ENCODE measurements at regions not wholly inside any gene's neighbourhood (a gene's known extent, or its start where the extent isn't known, plus 50 kb on each side); places are given as distances from the start of the nearest gene placed in this dataset.

DNA sequence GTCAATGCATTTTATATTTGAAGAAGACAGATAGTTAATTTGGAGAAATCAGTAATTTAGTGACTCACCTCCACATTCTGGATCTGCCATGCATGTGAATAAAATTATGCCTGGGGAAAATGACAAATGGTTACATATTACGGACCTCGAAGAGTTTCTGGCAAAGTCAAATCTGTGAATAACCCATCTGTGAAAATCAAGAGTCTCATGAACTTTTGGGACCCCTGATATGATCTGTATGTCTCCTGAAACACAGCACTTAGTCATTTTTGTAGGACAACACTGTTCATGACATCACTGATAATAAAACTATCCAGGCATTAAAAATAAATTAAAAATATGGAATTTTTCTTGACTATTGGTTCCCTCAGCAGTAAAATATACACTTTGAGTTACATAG, 584.5 kb downstream of the TLE4 start:
- Histone ChIP-seq H3K9me3 (ENCODE audit: control insufficient read depth in 1 of 2, insufficient read depth in 1 of 2, low read length in 2 of 2) (no peaks in the 10 kb centered on the region), H3K27ac (ENCODE audit: low read depth in 1 of 2, low read length in 2 of 2) (no peak overlapping the region), H3K27me3 (ENCODE audit: control insufficient read depth in 1 of 2, insufficient read depth in 2 of 2, low read length in 2 of 2) (no peaks in the 10 kb centered on the region), H3K36me3 (ENCODE audit: insufficient read depth, low read length) (no peaks in the 10 kb centered on the region), H3K4me3 (ENCODE audit: low read length) (no peak overlapping the region), H3K4me1 (ENCODE audit: insufficient read depth, low read length) (no peaks in the 10 kb centered on the region)
- DNase-seq (no peak), ATAC-seq (ENCODE audit: poor library complexity) (no peak)
- POLR2A ChIA-PET, result no interaction called here
- CTCF ChIA-PET, result no interaction called here
- Mint-ChIP-seq H3K27me3 (peaks cover 10% of the 10 kb centered on the region), H3K27ac (no peak overlapping the region), H3K4me3 (no peak overlapping the region), H3K4me1 (ENCODE audit: low read depth) (no peaks in the 10 kb centered on the region), H3K36me3 (ENCODE audit: low read depth) (no peaks in the 10 kb centered on the region), H3K9me3 (no peaks in the 10 kb centered on the region)
- TF ChIP-seq, protein P1, sequence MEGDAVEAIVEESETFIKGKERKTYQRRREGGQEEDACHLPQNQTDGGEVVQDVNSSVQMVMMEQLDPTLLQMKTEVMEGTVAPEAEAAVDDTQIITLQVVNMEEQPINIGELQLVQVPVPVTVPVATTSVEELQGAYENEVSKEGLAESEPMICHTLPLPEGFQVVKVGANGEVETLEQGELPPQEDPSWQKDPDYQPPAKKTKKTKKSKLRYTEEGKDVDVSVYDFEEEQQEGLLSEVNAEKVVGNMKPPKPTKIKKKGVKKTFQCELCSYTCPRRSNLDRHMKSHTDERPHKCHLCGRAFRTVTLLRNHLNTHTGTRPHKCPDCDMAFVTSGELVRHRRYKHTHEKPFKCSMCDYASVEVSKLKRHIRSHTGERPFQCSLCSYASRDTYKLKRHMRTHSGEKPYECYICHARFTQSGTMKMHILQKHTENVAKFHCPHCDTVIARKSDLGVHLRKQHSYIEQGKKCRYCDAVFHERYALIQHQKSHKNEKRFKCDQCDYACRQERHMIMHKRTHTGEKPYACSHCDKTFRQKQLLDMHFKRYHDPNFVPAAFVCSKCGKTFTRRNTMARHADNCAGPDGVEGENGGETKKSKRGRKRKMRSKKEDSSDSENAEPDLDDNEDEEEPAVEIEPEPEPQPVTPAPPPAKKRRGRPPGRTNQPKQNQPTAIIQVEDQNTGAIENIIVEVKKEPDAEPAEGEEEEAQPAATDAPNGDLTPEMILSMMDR (IDR thresholded peaks at IDR 0.05), result no peak
- intact Hi-C loops (cut with DNase I, micrococcal nuclease), result no loop called here

DNA sequence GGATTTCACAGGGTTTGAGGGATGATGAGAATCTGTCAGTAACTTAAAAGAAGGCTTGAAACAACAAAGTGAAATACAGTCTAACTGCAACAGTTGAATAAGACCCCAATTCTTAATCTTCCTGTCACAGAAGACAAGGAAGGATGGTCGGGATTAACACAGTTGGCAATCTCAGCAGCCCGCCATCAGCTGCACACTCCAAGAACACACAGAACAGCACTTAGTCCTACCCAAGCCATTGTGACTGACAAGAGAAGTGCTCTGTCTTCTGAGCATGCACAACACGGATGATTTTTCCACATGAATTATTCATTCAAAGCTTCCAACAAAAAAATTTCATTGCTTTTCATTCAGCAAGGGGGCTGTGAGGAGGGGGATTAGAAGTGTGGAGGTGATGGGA, 576.1 kb downstream of the TLE4 start:
- Histone ChIP-seq H3K9me3 (ENCODE audit: control insufficient read depth in 1 of 2, insufficient read depth in 1 of 2, low read length in 2 of 2) (peaks cover 0 to 5% of the 10 kb centered on the region in 2 experiments), H3K27ac (ENCODE audit: low read depth in 1 of 2, low read length in 2 of 2) (no peak overlapping the region), H3K4me1 (ENCODE audit: insufficient read depth, low read length) (no peaks in the 10 kb centered on the region), H3K4me3 (ENCODE audit: low read length) (no peak overlapping the region), H3K36me3 (ENCODE audit: insufficient read depth, low read length) (no peaks in the 10 kb centered on the region), H3K27me3 (ENCODE audit: control insufficient read depth in 1 of 2, insufficient read depth in 2 of 2, low read length in 2 of 2) (no peaks in the 10 kb centered on the region)
- ATAC-seq (ENCODE audit: poor library complexity) (no peak), DNase-seq (no peak)
- TF ChIP-seq, protein P1 (IDR thresholded peaks at IDR 0.05), result no peak
- H3K27me3 Mint-ChIP-seq, result no peaks in the 10 kb centered on the region
- ChIA-PET POLR2A (no interaction called here), CTCF (no interaction called here)
- intact Hi-C loops (cut with DNase I, micrococcal nuclease), result no loop called here
- no peak overlapping the region for H3K4me3 Mint-ChIP-seq
- H3K4me1 Mint-ChIP-seq (ENCODE audit: low read depth), result no peaks in the 10 kb centered on the region
- H3K27ac Mint-ChIP-seq, result no peak overlapping the region
- H3K36me3 Mint-ChIP-seq (ENCODE audit: low read depth), result no peaks in the 10 kb centered on the region
- peaks cover 4% of the 10 kb centered on the region for H3K9me3 Mint-ChIP-seq

DNA sequence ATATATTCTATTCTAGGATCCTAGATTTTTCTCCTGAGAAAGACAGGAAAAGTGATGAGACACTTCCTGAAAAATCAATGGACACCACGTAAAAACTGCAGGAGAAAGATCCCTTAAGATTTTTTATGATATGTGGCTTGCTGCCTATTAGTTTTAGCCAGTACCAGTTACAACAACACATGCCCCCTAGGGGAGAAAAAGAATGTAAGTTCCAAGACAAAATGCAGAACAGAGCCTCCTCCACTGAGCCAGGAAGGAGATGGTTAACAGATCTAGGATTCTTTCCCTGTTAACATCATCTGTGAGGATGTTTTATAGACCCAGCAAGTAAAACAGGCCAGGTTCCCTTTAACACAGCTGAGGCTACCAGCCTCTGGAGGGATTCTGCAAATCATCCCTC, 574.7 kb downstream of the TLE4 start:
- H3K4me3 ChIP-seq (ENCODE audit: low read length), result no peak overlapping the region
- intact Hi-C loops (cut with DNase I, micrococcal nuclease), result no loop called here
- H3K9me3 ChIP-seq (ENCODE audit: control insufficient read depth in 1 of 2, insufficient read depth in 1 of 2, low read length in 2 of 2), result peaks cover 0 to 5% of the 10 kb centered on the region in 2 experiments
- no peaks in the 10 kb centered on the region for H3K4me1 ChIP-seq (ENCODE audit: insufficient read depth, low read length)
- no peak overlapping the region for H3K27ac ChIP-seq (ENCODE audit: low read depth in 1 of 2, low read length in 2 of 2)
- ChIA-PET POLR2A (no interaction called here), CTCF (no interaction called here)
- H3K27me3 ChIP-seq (ENCODE audit: control insufficient read depth in 1 of 2, insufficient read depth in 2 of 2, low read length in 2 of 2), result no peaks in the 10 kb centered on the region
- no peak for ATAC-seq (ENCODE audit: poor library complexity)
- H3K27me3 Mint-ChIP-seq, result no peaks in the 10 kb centered on the region
- no peaks in the 10 kb centered on the region for H3K4me1 Mint-ChIP-seq (ENCODE audit: low read depth)
- H3K36me3 ChIP-seq (ENCODE audit: insufficient read depth, low read length), result no peaks in the 10 kb centered on the region
- TF ChIP-seq, protein P1 (IDR thresholded peaks at IDR 0.05), result no peak
- DNase-seq, result no peak
- H3K9me3 Mint-ChIP-seq, result peaks cover 4% of the 10 kb centered on the region
- H3K27ac Mint-ChIP-seq, result no peak overlapping the region
- H3K36me3 Mint-ChIP-seq (ENCODE audit: low read depth), result no peaks in the 10 kb centered on the region
- no peak overlapping the region for H3K4me3 Mint-ChIP-seq

Data from CD4-positive, alpha-beta T cell (primary cell).